Chondrocyte (in vitro differentiated cells): ENCODE measurements at regions not wholly inside any gene's neighbourhood (a gene's known extent, or its start where the extent isn't known, plus 50 kb on each side); places are given as distances from the start of the nearest gene placed in this dataset.

Source experiments
- DNase-seq: peaks from one replicate; pipeline ENCODE4 v3.0.0; 2021; ENCODE audit warnings: mixed read lengths, low spot score
- H3K27ac Mint-ChIP-seq: one replicate; pipeline ENCODE4 v1.8.0; 2021; ENCODE audit warnings: mild to moderate bottlenecking, moderate library complexity, mixed read lengths; ENCODE audit not compliant: unreplicated experiment
- H3K27me3 Mint-ChIP-seq: 2 replicates; pipeline ENCODE4 v1.8.0; 2021; ENCODE audit warnings: low read depth, mixed read lengths
- H3K36me3 Mint-ChIP-seq: 2 replicates; pipeline ENCODE4 v1.8.0; 2021; ENCODE audit warnings: low read depth, mixed read lengths
- H3K4me1 Mint-ChIP-seq: 2 replicates; pipeline ENCODE4 v1.8.0; 2021; ENCODE audit warnings: low read depth, mild to moderate bottlenecking, mixed read lengths
- H3K4me3 Mint-ChIP-seq: one replicate; pipeline ENCODE4 v1.8.0; 2021; ENCODE audit warnings: mild to moderate bottlenecking, moderate library complexity, mixed read lengths; ENCODE audit not compliant: unreplicated experiment
- H3K9me3 Mint-ChIP-seq: 2 replicates; pipeline ENCODE4 v1.8.0; 2021; ENCODE audit warnings: low read depth, mixed read lengths
- TF ChIP-seq, protein P1 (sequence below): fragments of 200-600 bp; sonication (generic); IDR thresholded peaks from 2 replicates; pipeline ENCODE4 v1.5.0; 2021; ENCODE audit warnings: antibody characterized with exemption, mild to moderate bottlenecking, moderate library complexity

DNA sequence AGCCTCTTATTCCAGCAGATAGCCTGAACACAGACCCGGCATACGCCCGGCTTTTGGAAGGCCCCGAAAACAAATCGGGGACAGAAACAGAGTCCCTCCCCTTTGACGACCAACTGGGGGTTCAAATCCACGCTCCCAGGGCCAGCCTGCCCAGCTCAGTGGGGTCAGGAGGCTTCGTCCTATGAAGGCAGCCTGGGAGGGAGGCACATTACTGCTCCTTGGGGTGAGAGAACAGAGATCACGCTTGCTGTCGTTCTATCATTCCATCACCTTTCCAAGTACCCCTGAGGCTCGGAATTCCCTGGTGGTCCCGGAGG lies 208.8 kb upstream of the SALL3 start:
- Mint-ChIP-seq H3K4me3 (no peak overlapping the region), H3K27me3 (no peaks in the 10 kb centered on the region), H3K4me1 (no peaks in the 10 kb centered on the region), H3K36me3 (no peaks in the 10 kb centered on the region), H3K9me3 (no peaks in the 10 kb centered on the region), H3K27ac (no peak overlapping the region)
- TF ChIP-seq, protein P1, sequence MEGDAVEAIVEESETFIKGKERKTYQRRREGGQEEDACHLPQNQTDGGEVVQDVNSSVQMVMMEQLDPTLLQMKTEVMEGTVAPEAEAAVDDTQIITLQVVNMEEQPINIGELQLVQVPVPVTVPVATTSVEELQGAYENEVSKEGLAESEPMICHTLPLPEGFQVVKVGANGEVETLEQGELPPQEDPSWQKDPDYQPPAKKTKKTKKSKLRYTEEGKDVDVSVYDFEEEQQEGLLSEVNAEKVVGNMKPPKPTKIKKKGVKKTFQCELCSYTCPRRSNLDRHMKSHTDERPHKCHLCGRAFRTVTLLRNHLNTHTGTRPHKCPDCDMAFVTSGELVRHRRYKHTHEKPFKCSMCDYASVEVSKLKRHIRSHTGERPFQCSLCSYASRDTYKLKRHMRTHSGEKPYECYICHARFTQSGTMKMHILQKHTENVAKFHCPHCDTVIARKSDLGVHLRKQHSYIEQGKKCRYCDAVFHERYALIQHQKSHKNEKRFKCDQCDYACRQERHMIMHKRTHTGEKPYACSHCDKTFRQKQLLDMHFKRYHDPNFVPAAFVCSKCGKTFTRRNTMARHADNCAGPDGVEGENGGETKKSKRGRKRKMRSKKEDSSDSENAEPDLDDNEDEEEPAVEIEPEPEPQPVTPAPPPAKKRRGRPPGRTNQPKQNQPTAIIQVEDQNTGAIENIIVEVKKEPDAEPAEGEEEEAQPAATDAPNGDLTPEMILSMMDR, result no peak
- no peak for DNase-seq

DNA sequence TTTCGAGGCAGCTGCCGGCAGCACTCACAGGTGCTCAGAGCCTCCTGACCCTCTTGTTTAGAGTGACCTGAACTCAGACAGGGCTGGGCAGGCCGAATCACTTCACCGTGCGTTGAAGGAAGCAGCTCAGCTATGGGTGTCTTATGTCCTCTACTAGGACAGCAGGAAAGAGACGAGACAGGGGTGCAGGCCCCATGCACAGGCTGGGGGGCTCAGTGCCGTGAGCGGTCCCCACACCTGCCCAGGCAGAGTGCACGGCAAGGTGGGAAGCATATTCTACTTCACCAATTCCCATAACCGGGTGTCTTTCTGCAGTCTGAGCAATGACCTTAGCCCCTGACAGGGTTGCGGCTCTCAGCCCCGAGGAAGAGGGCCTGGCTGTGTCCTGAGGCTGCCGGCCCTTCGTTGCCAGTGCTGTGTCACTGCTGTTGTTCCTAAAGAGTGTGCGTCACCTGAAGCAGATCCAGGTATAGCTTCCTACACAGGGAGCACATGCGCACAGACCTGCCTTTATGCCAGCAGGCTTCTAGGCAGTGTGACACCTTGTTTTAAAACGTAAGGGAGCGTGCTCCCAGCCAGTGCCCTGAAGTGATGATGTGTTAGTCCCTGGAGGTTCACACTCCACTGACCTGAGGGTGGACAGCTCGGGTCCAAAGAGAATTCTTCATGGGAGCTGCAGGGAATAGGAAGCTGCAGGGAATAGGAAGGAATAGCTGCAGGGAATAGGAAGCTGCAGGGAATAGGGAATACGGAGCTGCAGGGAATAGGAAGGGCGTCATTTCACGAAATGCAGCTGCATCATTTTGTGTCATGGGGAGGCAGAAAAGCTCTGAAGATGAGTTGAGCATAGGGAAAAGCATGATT lies 207.9 kb upstream of the SALL3 start:
- DNase-seq, result peak; percentile 79
- TF ChIP-seq, protein P1, result no peak
- Mint-ChIP-seq H3K4me3 (no peak overlapping the region), H3K36me3 (no peaks in the 10 kb centered on the region), H3K27ac (no peak overlapping the region), H3K4me1 (no peaks in the 10 kb centered on the region), H3K9me3 (no peaks in the 10 kb centered on the region), H3K27me3 (no peaks in the 10 kb centered on the region)

DNA sequence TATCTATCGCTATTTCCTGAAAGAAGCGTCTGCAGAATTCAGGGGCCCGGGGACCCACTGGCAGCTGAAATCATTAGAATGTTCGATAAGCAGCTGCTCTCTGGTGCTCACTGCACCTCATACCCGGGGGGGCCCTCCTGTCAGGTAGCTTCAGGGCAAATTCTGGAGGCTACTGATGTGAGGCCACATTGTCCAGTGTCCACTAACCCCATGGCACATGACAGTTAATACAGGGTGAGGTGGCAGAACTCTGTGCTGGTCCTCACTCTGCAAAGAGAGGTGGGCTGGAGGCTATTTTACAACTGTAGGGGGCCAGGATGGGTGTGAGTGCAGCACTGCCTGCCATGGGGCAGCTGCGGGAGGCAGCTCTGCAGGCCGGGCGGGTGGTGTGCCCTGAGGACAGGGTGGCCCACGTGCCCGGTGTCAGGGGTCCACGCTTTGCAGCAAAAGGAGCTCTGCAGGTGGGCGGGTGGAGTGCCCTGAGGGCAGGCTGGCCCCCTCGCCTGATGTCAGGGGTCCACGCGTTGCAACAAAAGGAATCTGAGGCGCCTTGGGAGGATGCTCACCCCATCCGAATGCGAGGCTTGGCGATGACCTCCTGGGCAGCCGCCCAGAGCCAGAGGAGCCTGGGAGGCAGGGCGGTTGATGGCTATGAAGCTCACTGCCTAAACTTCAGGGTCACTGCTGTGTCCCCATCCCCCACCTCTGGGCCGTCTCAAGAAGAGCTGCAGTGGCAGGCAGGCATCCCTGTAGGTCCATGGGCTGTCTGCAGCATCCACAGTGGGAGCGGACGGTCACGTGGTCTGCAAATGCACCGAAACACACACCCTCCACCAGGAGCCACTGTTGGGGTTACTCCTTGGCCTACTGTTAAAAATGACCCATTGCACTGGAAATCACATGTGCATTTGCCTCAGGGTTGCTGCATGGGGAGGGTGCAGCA lies 207.0 kb upstream of the SALL3 start:
- no peaks in the 10 kb centered on the region for H3K27me3 Mint-ChIP-seq
- no peaks in the 10 kb centered on the region for H3K36me3 Mint-ChIP-seq
- H3K27ac Mint-ChIP-seq, result no peak overlapping the region
- TF ChIP-seq, protein P1, result no peak
- no peak overlapping the region for H3K4me3 Mint-ChIP-seq
- peak; percentile 90 for DNase-seq
- H3K4me1 Mint-ChIP-seq, result no peaks in the 10 kb centered on the region
- H3K9me3 Mint-ChIP-seq, result no peaks in the 10 kb centered on the region

DNA sequence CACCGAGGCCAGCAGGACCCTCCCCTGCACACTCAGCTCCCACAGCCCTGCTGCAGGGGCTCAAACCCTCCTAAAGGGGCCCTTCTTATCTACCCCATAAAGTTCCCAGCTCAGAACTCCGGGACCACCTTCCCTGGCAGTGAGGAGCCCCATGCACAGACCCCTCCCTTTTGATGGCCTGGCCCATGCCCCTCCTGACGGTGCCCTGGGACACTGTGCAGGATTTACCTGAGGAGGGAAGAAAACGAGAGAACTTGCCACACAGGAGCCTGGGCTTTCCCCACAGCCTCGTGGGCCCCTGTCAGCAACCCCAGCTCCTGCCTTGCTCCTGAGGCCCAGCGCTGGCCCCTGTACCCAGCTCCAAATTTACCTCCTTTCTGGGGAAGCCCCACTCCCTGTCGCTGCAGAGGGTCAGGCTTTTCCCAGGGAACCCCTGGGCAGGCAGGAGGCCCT lies 206.3 kb upstream of the SALL3 start:
- H3K4me3 Mint-ChIP-seq, result no peak overlapping the region
- H3K4me1 Mint-ChIP-seq, result no peaks in the 10 kb centered on the region
- no peak overlapping the region for H3K27ac Mint-ChIP-seq
- no peak for DNase-seq
- no peaks in the 10 kb centered on the region for H3K9me3 Mint-ChIP-seq
- TF ChIP-seq, protein P1, result no peak
- no peaks in the 10 kb centered on the region for H3K27me3 Mint-ChIP-seq
- H3K36me3 Mint-ChIP-seq, result no peaks in the 10 kb centered on the region

DNA sequence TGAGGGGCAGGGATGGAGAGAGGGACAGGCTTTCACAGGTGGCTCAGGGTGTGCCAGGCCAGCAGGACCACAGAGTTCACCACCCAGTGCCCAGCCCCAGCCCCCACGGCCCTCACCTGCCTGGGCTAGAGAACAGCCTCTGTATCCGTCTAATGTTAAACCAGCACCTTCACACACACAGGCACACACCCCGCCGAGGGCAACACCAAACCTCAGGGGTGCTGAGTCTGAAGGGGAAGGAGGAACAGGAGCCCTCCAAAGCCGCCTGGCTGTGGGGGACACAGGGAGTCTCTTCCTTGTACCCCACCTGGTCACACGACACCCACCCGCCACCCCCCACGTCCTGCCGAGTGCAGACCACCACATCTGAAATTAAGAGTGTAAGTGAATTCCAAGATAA lies 205.8 kb upstream of the SALL3 start:
- H3K9me3 Mint-ChIP-seq, result no peaks in the 10 kb centered on the region
- H3K4me1 Mint-ChIP-seq, result no peaks in the 10 kb centered on the region
- H3K27me3 Mint-ChIP-seq, result no peaks in the 10 kb centered on the region
- H3K27ac Mint-ChIP-seq, result no peak overlapping the region
- peak; percentile 66 for DNase-seq
- H3K36me3 Mint-ChIP-seq, result no peaks in the 10 kb centered on the region
- TF ChIP-seq, protein P1, result no peak
- no peak overlapping the region for H3K4me3 Mint-ChIP-seq
